HG03558 (cell line): ENCODE measurements at regions not wholly inside any gene's neighbourhood (a gene's known extent, or its start where the extent isn't known, plus 50 kb on each side); places are given as distances from the start of the nearest gene placed in this dataset.

ENCODE experiments used
- ATAC-seq: cut with Tn5 transposase; IDR thresholded peaks from one replicate; pipeline ENCODE4 v1.9.1; 2021; ENCODE audit warnings: moderate number of reproducible peaks; ENCODE audit not compliant: unreplicated experiment; ENCODE audit errors: extremely low read depth

DNA sequence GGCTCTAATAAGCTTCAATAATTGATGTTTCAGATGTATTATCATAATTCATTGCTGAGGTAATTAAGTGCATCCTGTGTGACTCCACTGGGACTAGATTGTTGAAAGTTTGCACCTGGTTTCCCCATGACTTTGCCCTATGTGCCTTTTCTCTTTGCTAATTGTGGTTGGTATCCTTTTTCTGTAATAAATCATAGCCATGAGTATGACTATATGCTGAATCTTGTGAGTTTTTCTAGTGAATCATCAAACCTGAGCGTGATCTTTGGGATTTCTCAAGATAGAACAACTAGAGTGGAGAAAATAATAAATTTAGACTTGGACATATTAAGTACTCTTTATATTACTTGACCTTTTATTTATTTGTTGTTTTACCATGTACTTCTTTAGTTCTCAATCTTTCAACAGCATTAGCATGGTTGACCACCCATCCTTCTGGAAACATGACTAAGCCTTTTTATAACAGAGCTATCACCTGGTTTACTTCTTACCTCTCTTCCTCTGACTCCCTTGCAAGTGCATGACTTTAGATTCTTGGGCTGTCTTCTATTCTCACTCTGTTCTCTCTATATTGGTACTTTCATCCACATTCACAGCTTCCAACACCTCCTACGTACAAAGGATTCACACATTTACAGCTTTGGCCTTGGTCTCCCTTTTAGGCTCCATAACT, 239.6 kb upstream of the TAS2R1 start:
- ATAC-seq: no peak

DNA sequence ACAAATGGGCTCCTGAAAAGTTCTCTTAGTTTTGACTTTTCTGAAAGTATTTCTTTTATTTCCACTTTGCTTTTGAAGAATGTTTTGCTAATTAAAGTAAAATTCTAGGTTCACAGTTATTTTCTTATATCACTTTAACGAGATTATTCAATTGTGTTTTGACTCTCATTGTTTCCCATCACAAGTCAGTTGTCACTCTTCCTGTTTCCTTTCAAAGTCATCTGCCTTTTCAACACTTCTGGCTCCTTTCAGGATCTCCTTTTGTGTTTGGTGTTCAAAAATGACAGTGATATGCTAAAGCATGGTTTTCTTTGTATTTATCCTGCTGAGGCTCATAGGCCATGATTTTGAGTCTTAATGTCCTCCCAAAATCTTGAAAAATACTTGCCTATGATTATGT, 235.4 kb upstream of the TAS2R1 start:
- no peak for ATAC-seq

DNA sequence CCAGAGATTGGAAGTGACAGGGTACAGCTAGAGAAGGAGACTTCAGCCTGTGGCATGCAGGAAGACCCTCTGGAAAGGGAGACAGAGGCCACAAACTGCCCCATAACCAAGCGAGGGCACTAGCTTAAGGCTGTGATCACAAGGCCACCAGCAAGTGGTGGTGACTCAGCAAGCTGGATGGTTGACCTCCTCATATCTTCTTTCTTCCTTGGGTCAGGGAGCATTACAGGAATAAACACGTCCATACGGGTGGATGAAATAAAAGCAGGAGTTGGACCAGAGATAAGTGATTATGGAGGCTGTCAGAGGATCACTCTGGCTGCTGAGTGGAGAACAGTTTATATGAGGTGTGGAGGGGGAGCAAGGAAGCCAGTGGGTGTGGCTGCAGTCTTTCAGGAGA, 234.6 kb upstream of the TAS2R1 start:
- no peak for ATAC-seq

DNA sequence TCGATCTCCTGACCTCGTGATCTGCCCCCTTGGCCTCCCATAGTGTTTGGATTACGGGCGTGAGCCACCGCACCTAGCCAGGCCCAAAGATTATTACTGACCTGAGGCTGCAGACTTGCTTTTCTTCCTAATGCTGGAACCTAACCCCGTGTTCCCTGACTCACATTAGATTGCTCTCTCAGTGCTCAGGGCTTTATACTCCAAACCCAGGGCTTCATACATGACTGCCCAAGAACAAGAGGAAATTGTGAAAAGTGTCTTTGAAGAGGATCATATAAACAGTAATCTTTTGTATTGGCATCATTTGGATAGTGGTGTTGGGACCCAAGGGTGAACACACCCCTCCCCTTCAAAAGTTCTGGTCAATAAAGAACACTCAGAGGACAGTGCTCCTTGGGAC, 233.3 kb upstream of the TAS2R1 start:
- no peak for ATAC-seq

DNA sequence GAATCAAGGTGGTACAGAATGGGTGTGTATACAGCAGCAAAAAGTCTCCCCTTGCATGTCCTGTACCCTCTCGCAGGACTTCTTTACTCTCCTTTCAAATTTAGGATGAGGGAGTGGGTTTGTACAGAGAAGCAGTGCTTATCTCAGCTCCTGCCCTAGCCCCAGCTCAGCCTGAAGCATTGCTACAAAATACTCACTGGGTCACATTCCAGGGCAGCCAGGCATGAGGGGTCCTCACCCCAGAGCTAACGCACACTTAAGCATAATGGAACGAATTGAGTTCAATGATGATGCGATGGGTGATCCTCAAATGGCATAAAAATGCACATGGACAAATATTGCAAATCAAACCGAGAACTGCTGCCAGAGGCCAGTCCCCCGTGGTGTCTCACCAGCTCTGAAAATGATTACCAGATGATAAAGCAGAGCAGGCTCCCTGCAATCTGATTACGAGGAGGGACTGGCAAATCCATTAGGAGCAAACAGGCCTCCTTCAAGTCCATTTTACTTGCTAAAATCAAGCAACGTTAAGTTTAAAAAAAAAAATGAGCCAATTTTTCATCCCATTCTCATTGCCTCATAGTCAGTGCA, 231.6 kb upstream of the TAS2R1 start:
- ATAC-seq: no peak

DNA sequence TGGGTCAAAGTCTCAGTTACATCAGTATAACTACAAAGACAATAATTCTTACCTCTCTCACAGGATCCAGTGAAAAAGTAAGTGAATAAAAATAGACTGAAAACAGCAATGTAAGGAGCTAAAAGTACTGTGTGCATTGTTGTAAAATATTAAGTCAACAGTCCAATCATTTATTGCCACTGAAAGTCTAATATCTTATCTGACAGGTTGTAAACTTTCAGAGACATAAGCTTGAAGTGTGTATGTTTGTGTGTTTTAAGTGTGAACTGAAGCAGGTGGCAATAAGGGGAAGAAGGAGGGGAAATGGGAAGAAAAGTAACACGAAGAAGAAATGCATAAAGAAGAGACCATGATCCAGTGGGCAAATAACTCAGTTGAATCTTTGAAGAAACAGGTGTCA, 229.7 kb upstream of the TAS2R1 start:
- no peak for ATAC-seq

DNA sequence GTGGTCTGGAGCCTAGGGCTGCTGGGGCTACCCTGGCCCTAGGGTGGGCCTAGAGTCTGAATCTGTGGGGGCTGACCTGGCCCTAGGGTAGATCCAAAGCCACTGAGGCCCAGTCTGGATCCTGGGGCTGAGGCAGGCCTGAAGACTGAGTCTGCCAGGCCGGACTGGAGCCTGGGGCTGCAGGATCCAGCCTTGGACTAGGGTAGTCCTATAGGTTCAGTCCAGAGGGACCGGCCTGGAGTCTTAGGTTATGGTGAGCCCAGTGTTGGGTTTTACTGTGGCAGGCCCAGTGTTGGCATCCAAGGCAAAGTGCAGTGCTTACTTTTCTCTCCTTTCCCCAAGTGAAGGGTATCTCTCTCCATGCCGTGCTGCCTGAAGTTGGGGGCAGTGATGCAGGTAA, 227.9 kb upstream of the TAS2R1 start:
- ATAC-seq: no peak

DNA sequence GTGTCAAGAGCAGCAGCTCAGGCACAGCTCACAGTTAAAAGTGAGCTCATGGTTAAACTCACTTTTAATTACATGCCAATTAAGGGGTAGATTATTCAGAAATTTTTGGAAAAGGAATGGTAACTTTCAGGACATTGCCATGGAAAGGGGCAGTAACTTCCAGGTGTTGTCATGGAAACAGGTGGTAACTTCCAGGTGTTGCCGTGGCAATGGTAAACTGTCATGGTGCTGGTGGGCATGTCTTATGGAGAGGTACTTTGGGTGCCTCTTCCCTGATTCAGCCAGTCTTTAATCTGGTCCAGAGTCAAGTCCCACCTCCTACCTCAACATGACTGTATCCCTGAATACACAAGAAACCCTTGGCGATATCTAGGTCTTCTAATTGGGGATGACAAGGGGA, 223.2 kb upstream of the TAS2R1 start:
- no peak for ATAC-seq

DNA sequence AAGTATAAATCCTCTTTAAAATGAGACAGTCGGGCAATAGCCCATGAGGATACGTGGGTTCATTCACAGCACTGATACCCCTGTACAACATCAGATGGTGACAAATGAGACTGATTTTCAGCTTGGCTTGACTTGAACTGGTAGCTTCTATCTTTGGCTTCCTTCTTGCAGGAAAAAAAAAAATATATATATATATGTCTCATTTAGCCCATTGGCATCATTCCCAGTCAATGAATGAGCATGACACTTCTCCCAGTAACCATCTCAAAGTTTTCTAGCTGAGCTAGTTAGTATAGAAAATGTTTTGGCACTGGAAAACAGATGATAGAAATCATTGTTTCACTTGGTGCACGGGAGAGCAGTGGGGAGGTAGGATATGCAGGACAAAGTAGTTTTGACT, 222.5 kb upstream of the TAS2R1 start:
- ATAC-seq: no peak

DNA sequence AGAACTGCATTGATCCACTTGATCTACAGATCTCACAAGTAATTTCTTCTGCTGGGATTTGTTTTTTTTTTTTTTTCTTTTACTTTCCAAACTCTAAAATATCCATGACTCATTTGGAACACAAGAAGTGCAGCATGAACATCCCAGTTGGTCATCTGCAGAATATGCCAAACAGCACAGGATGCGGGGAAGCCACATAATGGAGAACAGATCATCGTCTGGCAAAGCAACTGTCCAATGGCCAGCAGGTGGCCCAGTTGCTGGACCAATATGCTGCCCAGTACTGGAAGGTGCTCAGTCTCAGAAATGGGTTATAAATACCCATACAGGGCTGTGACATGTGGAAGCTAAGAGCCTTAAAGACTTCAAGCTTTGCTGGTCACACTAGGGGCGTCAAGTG, 221.3 kb upstream of the TAS2R1 start:
- ATAC-seq: no peak

DNA sequence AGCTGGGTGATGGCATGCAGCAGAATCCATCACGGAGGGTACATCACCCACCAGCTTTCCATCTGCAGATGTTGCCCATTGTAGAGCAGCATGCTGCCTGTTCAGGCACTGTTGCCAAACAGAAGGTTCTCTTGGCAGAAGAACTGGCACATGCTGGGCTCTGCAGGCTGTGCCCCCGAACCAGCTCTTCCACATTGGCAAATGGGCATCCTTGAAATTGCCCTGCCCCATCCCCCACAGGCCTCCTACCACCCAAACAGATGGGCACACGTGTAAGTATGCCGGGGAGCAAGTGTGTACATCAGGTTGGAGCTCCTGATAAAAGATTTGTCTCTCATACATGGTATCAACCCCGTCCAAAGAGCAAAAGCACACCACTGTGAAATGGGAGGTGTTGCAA, 220.3 kb upstream of the TAS2R1 start:
- no peak for ATAC-seq

DNA sequence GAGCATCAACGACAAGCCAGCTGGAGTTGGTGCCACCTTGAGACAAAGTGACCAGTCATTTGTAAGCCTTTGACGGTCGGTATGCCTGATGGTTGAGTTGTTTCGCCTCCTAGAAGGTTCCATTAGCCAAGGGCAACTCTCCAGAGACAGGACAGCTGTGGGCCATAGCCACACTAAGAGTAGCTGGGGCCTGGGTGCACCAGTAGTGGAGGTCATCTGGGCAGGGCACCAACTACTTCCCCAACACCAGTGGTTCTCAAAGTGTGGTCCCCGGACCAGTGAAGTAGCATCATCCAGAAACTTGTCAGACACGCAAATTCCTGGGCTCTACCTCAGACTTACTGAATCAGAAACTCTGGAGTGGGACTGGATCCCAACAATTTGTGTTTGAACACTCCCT, 217.5 kb upstream of the TAS2R1 start:
- ATAC-seq: no peak

DNA sequence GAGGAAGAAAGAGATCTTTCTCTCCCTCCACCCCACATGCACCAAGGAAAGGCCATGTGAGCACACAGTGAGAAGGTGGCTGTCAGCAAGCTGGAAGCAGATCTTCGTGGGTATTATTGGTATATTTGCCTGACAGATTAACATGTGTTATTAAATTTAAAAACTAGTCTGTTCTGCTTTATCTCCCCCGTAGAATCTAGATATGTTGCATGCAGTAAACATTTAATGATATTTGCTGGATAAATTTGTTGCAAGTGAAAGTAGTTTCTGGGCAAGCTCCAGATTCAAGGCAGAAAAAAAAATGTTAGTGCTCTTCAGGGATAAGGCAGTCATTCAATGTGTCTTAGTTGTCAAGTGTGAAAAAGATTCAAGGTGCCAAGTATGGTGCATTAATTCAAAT, 215.0 kb upstream of the TAS2R1 start:
- no peak for ATAC-seq

DNA sequence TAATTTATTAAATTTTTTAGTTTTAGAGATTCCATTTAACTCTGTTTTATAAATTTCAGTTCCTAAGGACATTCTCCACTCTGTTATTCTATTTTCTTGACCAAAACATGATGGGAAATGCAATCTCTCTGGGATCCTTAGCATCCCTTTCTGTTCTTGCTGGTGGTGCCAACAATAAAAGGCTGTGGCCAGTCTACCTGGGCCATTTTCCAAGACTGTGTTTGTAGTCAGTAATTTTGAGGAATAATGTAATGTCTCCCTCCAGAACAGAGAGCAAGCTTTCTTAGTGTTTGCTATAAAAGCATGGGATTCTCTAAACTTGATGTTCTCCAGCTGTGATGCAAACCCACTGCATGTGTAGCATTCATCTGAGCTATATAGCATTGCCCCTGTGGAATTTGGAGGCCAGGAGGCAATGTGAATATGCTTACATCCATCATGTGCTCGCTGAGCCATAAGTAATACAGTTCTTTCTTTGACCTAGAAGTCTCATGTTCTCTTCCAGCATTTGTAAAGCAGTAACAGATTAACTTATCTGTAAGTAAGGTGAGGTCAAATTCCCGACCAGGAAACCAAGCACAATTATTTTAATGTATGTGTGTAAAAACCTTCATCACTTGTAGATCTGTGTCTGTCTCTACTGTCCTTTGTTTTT, 211.5 kb upstream of the TAS2R1 start:
- ATAC-seq: no peak

DNA sequence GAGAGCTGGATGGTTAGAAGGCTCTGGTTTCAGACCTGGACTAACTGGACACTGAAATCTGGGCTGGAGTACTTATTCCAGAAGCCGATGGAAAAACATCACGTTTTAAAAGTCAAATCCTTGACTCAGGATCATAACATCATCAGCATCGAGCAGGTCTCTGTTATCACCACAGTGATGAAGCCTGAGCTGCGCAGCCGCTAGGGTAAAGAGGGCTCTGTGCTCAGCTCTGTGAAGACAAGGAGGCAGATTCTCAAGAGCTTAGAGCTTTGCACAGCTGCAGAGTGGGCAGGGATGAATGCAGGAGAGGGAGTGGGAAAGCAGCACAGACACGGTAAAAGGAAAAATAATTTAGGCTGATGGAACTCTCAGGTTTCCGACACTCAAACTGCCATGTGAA, 208.8 kb upstream of the TAS2R1 start:
- ATAC-seq: no peak

DNA sequence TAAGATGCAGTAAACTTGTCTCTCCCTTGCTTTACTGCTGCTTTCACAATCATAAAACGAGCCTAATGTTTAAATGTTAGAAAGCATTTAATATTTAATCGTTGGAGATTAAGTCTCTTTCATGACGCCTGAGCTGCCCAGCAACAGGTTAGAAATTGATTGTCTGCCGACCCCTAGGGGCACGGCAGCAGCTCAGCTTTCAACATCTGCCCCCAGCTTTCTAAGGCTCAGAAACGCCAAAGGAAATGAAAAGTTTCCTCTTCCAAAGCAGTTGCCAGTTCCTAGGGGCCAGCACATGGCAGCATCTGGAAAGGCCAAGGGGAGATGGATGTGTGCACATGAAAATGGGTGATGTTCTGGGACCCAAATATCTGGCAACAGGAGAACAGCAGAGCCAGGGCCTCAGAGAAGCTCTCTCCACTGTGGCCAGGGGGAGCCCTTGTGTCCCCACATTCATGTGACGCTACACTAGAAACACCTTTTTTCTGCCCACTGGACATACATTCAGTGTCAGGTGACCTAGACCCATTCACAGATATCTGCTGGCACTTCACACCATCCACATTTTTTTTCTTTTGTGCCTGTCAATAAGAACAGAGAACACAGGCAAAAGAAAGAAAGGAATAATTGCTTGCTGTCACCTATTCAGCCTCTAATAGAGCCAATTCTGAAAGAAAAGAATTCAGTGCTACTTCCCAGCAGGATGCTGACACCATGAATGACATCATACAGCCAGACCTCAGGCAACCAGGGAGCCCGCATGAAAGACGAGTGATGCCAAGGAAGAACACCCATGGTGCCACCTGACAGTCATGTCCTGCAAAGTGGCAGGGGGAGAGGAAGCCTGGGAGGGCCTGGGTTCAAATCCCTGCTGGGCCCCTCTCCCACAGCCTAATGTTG, 205.0 kb upstream of the TAS2R1 start:
- no peak for ATAC-seq

DNA sequence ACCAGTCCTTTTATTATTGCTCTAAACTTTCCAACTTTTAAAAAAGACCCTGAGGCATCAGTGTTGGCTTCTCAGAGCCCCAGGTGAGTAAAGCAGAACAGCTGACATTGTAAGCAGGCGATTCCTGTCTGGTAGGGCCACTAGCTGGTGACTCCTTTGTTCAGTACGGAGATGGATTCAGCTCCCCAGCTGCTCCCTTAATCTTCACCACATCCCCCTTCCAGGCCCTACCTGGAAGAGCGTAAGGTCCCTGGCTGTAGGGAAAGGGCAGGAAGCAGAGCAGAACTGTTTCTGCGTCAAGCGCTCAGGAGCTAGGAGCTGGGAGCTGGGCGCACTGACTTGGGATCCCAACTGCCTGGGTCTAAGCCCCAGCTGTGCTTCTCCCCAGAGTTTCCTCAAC, 203.7 kb upstream of the TAS2R1 start:
- ATAC-seq: no peak

DNA sequence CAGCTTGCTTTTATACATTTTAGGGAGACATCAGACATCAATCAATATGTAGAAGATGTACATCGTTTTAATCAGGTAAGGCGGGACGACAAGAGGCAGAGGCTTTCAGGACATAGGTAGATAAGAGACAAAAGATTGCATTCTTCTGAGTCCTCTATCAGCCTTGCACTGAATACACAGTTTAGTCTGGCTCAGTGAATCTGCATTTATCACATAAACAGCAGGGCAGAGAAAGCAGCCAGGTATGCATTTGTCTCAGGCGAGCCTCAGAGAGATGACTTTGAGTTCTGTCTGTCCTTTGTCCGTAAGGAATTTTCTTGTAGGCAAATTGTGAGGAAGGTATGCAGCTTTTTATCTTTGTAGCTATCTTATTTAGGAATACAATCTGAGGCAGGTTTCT, 202.8 kb upstream of the TAS2R1 start:
- no peak for ATAC-seq

DNA sequence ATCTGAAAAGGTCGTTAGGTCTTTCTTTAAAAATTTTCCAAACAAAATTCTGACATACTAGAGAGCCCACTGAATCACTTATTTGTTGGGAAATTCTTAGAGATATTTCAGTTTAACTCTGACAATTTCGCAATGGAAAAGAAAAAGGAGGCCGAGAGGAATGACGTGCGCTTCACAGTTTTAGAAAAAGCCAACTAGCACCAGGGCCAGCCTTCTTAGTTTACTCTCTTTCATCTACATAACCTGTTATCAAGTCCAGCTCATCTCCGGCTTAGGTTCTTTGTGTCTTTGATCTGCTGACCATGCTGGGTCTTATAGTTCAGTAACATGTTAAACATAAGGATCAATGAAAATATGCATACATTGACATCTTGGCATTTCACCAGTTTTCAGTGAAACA, 201.7 kb upstream of the TAS2R1 start:
- no peak for ATAC-seq

DNA sequence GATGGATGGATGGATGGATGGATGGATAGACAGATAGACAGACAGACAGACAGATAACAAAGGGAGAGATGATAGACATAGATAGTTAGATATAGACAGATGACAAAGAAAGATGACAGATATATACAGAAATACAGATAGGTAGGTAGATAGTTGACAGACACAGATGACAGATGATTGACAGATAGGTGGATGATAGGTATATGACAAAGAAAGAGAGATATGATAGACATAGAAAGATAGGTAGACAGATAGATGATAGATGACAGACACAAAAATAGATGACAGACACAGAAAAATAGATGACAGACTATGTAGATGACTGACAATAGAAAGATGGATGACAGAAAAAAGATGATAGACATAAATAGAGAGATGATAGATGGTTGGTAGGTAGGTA, 200.0 kb upstream of the TAS2R1 start:
- ATAC-seq: no peak

DNA sequence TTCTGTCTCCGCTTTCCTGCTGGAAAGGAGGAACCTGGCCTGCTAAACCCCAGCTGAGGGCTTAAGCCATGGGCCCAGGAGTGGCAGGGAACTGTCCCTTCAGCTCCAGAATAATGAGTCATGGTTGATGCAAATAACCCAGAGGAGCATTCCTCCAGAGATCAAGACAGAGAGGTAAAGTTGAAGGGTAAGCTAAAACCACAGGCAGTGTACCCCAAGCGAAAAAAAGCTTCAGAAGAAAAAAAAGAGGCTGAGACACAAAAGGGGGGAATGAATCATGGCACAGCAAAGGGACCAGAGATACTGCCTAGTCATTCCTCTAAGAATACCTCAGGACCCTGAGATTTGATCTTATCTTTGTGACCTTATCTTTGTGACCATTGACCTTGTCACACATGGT, 199.5 kb upstream of the TAS2R1 start:
- ATAC-seq: no peak
